MV-4-11 (cell line): ENCODE measurements at regions not wholly inside any gene's neighbourhood (a gene's known extent, or its start where the extent isn't known, plus 50 kb on each side); places are given as distances from the start of the nearest gene placed in this dataset.
A peak's percentile ranks its signal among the peaks of the same experiment; 100 is the strongest.

Source experiments
- DNase-seq: peaks from one replicate; lab custom pipeline; 2025; lab: John Stamatoyannopoulos, UW

DNA sequence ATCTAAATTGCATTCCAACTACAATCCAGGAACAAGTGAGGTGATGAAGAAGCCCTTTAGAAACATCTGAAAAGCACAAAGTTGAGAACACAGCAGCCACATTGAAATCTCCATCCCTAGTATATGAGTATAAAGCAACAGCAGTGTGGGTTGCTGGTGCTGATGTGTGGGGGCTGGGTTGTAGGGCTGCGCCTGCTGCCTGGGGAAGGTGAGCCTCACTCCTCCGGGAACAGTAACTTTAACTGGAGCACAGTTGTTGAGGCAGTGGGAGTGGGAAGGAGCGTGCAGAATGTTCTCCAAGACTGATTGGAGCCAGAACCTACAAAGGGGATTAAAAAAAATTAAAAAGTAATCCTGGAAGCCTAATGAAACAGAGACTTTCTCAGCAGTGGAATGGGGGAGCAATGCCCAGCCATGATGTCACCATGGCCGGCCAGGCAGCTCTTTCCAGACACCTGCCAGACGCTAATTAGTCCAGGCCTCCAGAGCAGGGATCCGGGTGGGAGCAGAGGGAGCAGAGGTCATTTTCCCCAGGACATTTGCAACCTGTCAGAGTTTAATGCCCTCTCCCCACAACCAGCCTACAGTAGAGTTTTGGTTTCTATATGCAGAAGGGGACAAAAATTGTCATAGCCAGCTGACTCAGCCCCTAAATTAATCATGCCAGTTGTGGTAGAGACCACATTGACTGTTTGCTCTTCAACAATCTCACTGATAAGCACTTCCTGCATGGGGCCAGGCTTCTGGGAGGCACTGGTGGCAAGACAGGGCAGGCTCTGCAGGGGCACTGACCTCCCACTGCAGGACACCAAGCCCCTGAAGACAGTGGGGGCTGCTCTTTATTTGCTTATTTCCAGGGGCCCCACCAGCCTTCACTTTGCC, 133.0 kb upstream of the ZNF32 start:
- peak; percentile 86 for DNase-seq

DNA sequence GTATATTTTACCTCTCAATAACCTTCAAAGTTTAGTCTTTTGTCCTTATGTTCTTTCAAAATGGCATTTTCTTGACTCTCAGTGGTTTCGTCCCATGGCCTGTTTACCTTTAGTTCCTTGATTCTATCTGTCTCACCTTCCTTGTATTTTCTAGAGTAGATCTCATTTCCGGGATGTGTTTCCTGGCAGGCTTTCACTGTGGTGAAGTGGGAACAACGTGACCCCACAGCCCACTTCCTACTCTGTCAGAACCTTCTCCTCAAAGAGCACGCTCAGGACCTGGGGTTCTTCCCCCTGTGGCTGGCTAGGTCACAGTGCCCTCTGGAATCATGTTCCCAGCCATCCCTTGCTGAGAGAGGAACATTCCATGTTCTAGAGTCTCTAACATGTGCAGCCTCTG, 129.9 kb upstream of the ZNF32 start:
- no peak for DNase-seq

DNA sequence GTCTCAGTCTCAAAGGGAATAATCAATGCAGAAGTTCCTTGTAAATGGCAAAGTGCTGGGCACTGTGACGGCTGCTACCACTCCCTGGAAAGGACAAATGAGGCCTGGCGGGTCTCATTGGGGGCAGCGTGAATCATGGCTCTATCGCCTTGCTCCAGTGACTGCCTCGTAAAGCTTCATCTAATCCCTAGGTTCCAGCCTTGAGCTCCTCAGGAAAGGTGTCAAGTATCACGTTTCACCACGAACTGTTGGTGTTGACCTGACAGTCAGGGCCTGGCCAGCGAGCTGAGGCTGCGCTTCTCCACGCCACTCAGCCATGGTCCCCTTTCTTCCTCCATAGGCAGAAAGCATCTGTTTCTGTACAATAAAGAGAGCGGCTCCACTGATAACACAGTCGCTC, 126.7 kb upstream of the ZNF32 start:
- DNase-seq, result no peak

DNA sequence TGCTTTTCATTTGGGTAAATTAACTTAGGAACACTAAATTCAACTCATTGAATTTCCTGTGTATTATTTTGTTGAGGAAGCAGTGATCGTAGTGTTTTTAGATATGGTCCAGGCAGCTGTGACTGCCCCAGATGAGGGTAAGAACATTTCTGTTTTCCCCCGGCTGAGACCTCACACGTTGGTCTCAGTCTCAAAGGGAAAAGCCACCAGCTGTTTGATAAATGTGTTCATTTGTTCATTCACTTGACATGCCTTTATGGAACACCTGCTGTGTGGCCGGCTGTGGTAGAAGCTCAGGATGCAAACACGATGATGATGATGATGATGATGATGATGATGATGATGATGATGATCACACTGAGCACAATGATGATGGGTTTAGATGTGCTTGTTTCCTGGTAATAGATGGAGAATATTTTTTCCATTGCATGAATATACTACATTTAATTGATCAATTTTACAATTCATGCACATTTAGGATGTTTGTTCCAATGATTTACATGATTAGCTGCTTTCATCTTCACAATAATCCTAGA, 125.6 kb upstream of the ZNF32 start:
- DNase-seq, result no peak

DNA sequence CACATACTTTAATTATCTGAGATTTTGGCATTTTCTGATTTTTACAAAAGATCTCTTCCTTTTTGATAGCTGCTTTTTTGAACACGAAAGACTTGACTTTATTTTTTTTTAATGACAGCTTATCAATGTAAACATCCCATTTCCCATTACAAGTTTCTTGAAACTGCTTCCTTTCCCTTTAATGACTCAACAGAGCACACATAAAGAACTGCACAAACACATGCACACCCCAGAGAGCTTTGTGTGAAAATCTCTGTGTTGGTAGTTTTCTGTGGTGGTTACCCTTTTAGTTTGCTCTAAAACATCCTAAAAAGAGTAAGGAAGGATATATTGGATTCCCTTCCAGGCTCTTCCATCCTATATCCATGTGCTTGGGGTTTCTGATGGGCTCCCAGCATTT, 125.1 kb upstream of the ZNF32 start:
- no peak for DNase-seq

DNA sequence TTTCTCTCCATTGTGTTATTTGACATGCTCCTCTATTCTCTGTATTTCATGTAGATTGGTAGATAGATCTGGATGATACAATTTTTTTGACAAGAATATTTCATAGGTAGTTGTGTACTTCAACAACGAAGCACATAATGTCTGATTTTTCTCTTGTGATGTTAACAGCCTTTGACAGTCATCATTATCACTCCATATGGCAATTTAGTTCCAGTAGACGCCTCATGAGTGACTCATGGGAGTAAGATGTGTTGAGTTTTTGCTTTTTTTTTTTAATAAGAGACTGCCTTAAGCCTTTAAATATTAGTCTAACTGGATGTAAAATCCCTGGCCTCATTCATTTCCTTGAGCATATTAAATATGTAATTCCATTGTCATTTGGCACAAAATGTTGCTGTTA, 123.5 kb upstream of the ZNF32 start:
- DNase-seq, result no peak

DNA sequence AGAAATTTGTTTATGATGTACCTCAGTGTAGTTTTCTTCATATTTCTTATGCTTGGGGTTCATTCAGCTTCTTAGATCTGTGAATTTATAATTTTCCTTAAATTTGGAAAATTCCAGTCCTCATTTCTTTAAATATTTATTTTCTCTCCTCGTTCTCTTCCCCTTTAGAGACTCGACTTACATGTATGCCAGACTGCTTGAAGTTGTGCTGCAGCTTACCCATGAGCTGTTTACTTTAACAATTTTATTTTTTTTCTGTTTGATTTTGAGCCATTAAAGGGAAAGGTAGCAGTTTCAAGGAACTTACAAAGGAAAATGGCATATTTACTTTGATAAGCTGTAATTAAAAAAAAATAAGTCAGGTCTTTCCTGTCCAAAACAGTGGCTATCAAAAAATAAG, 123.0 kb upstream of the ZNF32 start:
- DNase-seq, result no peak

DNA sequence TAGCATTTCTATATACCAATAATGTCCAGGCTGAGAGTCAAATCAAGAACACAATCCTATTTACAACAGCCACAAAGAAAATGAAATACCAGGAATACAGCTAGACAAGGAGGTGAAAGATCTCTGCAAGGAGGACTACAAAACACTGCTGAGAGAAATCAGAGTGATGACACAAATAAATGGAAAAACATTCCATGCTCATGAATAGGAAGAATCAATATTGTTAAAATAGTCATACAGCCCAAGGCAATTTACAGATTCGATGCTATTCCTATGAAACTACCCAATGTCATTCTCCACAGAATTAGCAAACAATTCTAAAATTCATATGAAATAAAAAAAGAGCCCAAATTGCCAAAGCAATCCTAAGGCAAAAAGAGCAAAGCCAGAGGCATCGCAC, 116.8 kb upstream of the ZNF32 start:
- no peak for DNase-seq

DNA sequence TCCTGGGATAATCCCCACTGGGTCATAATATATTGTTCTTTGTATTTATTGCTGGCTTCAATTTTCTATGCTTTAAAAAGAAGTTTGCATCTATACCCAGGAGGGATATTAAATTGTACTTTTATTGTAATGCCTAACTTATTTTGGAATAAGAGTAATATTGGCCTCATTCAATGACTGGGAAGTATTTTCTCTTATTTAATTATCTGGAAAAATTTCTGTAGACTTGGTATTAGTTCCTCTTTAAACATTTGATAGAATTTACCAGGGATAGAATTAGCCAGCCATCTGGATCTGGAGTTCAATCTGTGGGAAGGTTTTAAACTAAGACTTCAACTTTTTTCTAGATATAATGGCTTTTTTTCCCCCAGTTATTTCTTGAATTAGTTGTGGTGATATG, 115.2 kb upstream of the ZNF32 start:
- DNase-seq, result no peak

DNA sequence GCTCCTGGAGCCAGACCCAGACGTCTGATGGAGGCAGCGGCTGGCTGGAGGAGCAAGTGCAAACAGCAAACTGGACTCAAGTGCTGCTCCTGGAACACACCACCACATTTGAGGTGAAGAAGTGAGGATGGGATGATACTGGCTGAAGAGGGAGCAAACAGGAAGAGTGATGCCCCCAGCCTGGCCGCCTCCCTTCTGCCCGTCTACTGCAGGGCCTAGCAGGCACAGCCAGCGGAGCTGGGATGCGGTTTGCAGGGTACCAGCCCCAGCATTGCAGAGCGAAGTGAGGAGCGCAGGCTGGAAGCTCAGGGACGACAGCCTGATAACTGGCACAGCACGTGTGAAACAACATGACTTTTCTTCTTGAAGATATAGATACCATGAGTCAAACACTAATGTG, 111.8 kb upstream of the ZNF32 start:
- no peak for DNase-seq

DNA sequence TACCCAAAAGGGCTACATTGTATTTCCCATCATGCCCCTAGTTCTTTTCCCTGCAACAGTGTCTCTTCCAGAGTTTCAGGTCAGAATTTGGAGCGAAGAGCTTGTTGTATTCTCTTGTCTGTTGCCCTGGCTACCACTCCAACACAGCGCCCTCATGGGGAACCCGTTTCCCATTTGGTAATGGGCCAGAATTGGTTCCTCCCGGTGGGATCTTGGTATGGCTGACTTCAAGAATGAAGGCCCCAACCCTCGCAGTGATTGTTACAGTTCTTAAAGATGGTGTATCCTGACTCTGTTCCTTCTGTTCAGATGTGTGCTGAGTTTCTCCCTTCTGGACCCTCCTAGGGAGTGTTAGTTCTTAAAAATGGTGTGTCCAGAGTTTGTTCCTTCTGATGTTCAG, 110.5 kb upstream of the ZNF32 start:
- no peak for DNase-seq

DNA sequence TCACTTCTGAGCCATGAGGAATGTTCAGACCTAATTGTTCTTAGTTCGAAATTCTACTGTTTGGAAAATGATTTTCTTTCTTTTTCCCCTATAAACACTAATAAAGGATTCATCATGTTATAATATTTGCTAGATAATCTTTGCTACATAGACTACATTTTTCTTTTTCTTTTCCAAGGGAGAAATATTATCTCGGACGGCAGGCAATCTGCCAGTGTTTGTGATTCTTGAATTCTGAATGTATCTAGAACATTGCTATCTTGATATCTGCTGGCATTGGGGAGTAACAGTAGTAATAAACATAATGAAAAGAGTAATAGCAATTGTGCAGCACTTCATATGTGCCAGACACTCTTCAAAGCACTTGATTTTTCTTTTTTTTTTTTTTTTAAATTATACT, 107.7 kb upstream of the ZNF32 start:
- DNase-seq, result no peak

DNA sequence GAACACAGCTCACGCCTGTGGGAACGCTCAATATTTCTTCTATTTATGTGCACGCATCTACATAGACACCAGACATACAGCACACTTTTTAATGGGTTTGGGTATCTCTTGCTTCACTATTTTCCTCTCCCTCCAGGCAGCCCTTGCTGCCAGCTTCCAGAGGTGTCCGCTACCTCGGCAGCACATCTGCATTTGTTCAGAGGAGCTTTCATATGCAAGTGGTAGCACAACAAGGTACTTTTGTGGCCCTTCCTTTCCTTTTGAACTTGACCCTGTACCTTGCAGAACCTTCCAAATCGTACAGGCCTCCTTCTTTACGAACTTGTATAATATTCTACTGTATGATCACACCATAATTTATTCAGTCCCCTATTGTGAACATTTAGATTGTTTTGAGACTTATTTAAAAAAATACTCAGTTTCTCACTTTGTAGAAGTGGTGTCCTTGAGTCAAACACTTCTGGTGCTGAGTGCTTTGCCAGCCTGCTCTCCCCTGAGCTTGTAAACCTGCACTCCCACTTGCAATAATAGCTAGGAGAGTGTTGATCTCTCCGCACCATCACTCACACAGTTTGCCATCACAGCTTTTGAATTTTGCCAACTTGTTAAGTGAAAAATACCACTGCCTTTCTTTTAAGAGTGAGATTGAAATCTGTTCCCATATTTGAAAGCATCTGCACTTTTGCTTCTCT, 106.0 kb upstream of the ZNF32 start:
- no peak for DNase-seq

DNA sequence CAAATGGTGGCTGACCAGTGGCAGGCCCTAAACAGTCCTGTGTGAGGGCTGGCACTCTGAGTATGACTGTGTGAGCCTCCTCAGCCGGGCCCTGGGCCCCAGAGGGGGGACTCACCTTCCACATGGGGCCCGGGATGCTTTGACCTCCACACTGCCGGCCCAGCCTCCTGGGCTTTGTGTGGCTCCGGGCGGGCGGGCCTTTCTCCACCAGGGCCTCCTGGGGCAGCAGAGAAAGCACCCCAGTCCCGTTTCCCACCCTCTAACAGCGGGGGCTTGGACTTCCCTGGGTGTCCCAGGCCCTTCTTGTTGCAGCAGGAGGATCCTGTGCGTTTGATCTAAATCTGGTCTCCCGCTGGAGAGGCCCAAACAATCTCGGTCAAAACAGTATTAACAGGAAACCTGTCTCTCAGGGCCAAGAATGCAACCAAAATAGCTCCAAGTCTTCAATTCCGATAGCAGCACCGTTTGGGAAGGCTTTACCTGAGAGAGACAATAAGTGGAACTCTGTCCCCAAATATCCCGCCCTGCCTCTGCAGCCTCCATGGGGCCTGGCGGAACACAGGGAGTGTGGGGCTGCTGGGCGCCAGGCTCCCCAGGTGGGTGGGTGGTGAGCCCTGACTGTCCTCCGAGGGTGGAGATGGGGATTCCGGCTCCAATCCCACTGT, 104.8 kb upstream of the ZNF32 start:
- DNase-seq, result no peak

DNA sequence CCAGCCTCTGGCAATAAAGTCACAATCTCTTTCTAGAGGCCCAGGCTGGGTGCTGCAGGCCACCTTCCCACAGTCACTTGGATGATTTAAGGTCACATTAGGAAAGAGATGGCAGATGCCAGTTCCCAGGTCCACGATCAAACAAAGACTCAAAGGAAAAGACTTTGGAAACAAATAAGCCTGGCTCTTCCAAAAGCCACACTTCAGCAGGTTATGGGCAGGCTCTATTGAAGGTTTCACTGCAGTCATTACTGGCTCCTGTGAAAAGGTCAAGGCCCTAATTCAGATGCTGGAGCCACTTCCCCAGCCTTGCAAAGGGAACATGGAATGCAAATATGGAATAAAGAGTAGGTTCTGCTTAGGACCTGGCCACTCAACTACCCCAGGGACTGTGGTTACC, 104.0 kb upstream of the ZNF32 start:
- DNase-seq, result no peak

DNA sequence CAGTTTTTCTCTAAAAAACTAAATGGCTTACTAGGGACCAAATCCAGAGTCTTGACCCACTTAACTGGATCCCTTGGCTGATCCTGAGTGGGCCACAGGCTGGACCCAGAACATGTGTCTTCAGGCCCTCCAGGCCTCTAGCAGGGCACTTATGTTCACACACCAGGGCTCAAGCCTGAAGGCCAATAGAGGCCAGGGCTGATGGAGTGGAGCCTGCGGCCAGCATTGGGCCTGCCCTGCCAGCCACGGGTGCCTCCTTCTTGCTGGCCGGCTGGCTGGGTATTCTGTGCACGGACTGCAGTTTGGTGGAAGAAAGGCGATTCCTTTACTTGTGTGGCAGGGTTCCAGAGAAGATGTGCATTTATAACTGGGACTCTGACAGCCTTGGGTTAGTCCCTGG, 103.0 kb upstream of the ZNF32 start:
- no peak for DNase-seq

DNA sequence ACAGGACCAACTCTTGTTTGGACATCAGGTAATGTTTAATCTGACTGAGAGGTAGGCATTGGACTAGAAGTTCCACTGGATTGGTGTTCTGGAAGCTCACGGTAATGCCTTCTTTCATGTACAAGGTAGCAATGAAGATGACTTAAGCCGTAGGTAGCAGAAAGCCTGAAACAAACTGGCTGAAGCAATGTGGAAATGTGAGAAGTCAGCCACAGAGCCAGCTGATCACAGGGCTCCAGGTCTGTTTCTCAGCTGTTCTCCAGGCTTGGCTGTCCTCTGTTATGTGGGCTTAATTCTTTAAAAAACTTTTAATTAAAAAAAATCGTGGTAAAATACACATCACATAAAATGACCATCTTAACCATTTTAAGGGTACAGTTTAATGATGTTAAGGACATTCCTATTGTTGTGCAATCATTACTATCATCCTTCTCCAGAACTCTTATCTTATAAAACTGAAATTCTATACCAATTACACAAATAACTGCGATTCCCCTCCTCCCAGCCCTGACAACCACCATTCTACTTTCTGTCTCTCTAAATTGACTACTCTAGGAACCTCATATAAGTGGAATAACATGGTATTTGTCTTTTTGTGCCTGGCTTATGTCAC, 101.4 kb upstream of the ZNF32 start:
- DNase-seq, result no peak

DNA sequence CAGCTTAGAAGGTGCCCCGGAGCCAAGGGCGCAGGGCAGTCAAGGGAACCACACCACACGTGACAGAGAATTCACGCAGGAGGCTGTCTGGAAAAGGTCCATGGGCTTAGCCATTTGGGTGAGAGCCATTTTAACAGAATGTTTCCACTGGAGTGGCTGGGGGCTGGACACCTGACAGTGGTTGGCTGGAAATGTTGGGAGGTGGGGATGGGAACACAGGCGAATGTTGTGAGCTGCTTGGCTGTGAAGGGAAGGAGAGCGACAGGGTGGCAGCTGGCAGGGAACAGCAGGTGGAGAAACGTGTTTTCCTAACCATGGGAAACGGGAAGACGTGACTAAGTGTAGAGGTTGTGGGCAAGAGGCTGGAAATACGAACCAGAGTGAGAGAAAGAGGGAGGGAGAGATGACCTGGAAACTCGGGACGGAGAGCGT, 100.5 kb upstream of the ZNF32 start:
- no peak for DNase-seq

DNA sequence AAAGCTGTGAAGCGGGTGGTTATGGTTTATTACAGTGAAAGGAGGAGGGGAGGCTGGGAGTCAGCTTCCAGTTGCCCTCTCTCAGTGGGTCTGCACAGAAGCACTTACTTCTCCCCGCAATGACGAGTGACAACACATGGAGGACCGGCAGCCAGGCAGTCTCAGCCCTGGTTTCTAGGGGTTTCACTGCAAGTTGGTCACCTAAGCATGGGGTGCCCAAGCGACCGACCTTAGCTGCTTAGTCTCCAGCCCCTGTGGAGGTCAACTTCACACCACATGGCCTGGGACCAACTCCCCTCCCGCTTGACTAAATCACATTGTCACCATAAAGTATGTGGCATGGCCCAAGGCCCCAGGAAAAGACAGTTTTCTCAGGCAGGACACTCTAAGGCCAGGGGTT, 99.9 kb upstream of the ZNF32 start:
- no peak for DNase-seq

DNA sequence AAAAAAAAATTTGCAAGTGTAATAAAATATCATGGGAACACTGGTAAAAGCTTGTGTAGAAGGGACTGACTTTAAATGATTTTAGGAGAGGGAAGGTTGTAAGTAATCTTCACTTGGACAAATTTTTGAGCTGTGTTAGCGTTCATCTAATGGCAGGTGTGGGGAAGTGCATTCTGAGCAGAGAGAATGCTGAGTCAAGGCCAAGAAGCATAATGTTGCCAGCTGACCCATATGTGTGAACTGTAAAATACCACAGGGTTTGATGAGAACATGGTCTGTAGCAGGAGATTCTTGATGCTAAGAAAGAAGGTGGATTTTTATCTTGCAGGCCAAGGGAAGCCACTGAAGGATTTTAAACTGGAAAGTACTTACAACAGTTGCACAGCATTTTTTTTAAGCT, 98.2 kb upstream of the ZNF32 start:
- DNase-seq, result no peak

DNA sequence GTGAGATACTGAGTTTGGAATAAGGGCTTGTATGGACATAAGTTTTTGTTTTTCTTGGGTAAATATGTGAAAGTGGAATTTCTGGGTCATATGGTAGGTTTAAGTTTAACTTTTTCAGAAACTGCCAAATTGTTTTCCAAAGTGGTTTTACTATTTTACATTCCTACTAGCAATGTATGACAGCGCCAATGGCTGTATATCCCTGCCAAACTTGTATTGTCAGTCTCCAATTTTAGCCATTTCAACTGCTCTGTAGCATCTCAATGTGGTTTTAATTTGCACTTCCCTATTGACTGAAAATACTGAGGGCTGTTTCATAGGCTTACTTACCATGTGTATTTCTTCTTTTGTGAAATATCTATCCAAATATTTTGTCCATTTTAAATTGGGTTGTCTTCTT, 90.5 kb upstream of the ZNF32 start:
- peak; percentile 16 for DNase-seq

DNA sequence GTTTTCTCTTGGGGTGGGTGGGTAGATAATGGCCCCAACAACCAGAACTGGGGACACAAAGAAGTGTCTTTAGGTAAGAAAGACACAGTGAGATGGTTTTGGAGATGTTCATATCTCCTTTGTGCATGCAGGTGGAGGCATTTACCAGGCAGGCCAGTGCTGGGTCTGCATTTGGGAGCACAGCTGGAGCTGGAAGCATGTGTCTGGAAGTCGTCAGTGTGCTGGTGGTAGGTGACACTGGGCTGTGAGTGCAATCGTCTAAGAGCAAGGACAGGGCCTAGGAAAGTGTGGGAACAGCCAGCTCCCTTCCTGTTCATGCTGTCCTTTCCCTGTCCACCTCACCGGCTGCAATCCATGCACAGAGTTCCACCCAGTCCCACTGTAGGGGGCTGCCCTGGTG, 88.3 kb upstream of the ZNF32 start:
- no peak for DNase-seq
